DND-41 (cell line): ENCODE measurements at regions not wholly inside any gene's neighbourhood (a gene's known extent, or its start where the extent isn't known, plus 50 kb on each side); places are given as distances from the start of the nearest gene placed in this dataset.

Experiments
- ATAC-seq: fragments of 200-7000 bp; cut with Tn5 transposase; 3 replicates; pipeline ENCODE4 v1.9.1; 2021; ENCODE audit warnings: low read depth; ENCODE audit not compliant: insufficient read depth
- DNase-seq: peaks from one replicate; pipeline ENCODE4 v3.0.0-alpha.2; 2020
- H2AFZ ChIP-seq: 2 replicates; pipeline ENCODE4 v1.6.0; 2012; ENCODE audit warnings: low read depth, low read length
- H3K27ac ChIP-seq: 2 replicates; pipeline ENCODE4 v1.5.1; 2012; ENCODE audit warnings: low read length, inconsistent platforms
- H3K27me3 ChIP-seq: fragments of 200-600 bp; sonication (generic); 2 replicates; pipeline ENCODE4 v1.6.0; 2012; ENCODE audit warnings: low read length, mild to moderate bottlenecking, inconsistent platforms; ENCODE audit not compliant: insufficient read depth, poor library complexity
- H3K36me3 ChIP-seq: 2 replicates; pipeline ENCODE4 v1.5.1; 2012; ENCODE audit warnings: low read length, inconsistent platforms; ENCODE audit not compliant: insufficient read depth
- H3K4me1 ChIP-seq: 2 replicates; pipeline ENCODE4 v1.5.1; 2012; ENCODE audit warnings: mild to moderate bottlenecking, low read length; ENCODE audit not compliant: insufficient read depth
- H3K4me2 ChIP-seq: 2 replicates; pipeline ENCODE4 v1.6.0; 2012; ENCODE audit warnings: mild to moderate bottlenecking, moderate library complexity, low read length, inconsistent platforms; ENCODE audit not compliant: insufficient read depth
- H3K4me3 ChIP-seq, 2 experiments: fragments of 200-600 bp in 1 of 2; shearing (Covaris generic) in 1 of 2; 2 replicates each; pipeline ENCODE4 v1.5.1; 2012 to 2016; ENCODE audit warnings: inconsistent platforms in 2 of 2, low read length in 2 of 2, mild to moderate bottlenecking in 2 of 2, low read depth in 1 of 2, moderate library complexity in 1 of 2
- H3K79me2 ChIP-seq: 2 replicates; pipeline ENCODE4 v1.6.0; 2012; ENCODE audit warnings: low read length, inconsistent platforms; ENCODE audit not compliant: insufficient read depth
- H3K9ac ChIP-seq: 2 replicates; pipeline ENCODE4 v1.6.0; 2012; ENCODE audit warnings: low read depth, mild to moderate bottlenecking, inconsistent platforms, low read length, moderate library complexity
- H3K9me3 ChIP-seq: 2 replicates; pipeline ENCODE4 v1.5.1; 2012; ENCODE audit warnings: low read length, moderate library complexity, mild to moderate bottlenecking, inconsistent platforms; ENCODE audit not compliant: insufficient read depth, severe bottlenecking
- H4K20me1 ChIP-seq: 2 replicates; pipeline ENCODE4 v1.6.0; 2012; ENCODE audit warnings: low read length; ENCODE audit not compliant: insufficient read depth
- CTCF ChIP-seq: IDR thresholded peaks from 2 replicates; pipeline ENCODE4 v1.5.1; 2012; ENCODE audit warnings: borderline replicate concordance, low read length, moderate library complexity, mild to moderate bottlenecking; ENCODE audit not compliant: poor library complexity, severe bottlenecking; ENCODE audit errors: extremely low read depth
- EZH2 ChIP-seq: IDR thresholded peaks from 3 replicates; pipeline ENCODE4 v1.6.1; 2012; ENCODE audit warnings: borderline replicate concordance, low read depth, mild to moderate bottlenecking, moderate library complexity, low read length, inconsistent platforms; ENCODE audit not compliant: severe bottlenecking

- Histone ChIP-seq H4K20me1 (no peaks in the 10 kb centered on the region; the same call in 1 of the 2 replicates), H3K9me3 (peaks cover 1% of the 10 kb centered on the region), H2AFZ (no peak overlapping the region), H3K9ac (no peak overlapping the region), H3K79me2 (no peaks in the 10 kb centered on the region), H3K27ac (no peak overlapping the region), H3K36me3 (no peaks in the 10 kb centered on the region), H3K4me1 (no peaks in the 10 kb centered on the region), H3K4me2 (no peak overlapping the region), H3K4me3 (no peak overlapping the region), H3K27me3 (no peaks in the 10 kb centered on the region)
- DNase-seq (no peak), ATAC-seq (no peak)
- TF ChIP-seq EZH2: no peak
Observed at GRCh38 chr22:48842583-48842945, 985.1 kb downstream of the BRD1 start.

- no peak overlapping the region for H2AFZ ChIP-seq
- peaks cover 6% of the 10 kb centered on the region for H3K9me3 ChIP-seq
- no peaks in the 10 kb centered on the region for H3K36me3 ChIP-seq
- DNase-seq (no peak), ATAC-seq (no peak)
- TF ChIP-seq CTCF (no peak), EZH2 (no peak)
- H3K79me2 ChIP-seq: no peaks in the 10 kb centered on the region
- no peak overlapping the region for H3K9ac ChIP-seq
- H3K4me2 ChIP-seq: no peak overlapping the region
- no peak overlapping the region for H3K27ac ChIP-seq
- H3K27me3 ChIP-seq: no peaks in the 10 kb centered on the region
- H3K4me3 ChIP-seq: no peak overlapping the region
- H4K20me1 ChIP-seq: no peaks in the 10 kb centered on the region; the same call in 1 of the 2 replicates
- H3K4me1 ChIP-seq: no peaks in the 10 kb centered on the region
Observed at GRCh38 chr22:48841881-48842582, 985.6 kb downstream of the BRD1 start.

GRCh38 chr22:48840112-48840949 lies 987.3 kb downstream of the BRD1 start:
- no peak for ATAC-seq
- H3K4me2 ChIP-seq: no peak overlapping the region

More at GRCh38 chr22:48840112-48840949, 987.3 kb downstream of the BRD1 start:
- Histone ChIP-seq H3K27ac (no peak overlapping the region), H3K36me3 (no peaks in the 10 kb centered on the region), H3K9ac (no peak overlapping the region), H4K20me1 (no peaks in the 10 kb centered on the region; the same call in 1 of the 2 replicates), H3K4me3 (no peak overlapping the region), H3K27me3 (no peaks in the 10 kb centered on the region), H3K9me3 (peaks cover 7% of the 10 kb centered on the region), H3K79me2 (no peaks in the 10 kb centered on the region), H2AFZ (no peak overlapping the region), H3K4me1 (no peaks in the 10 kb centered on the region)
- no peak for DNase-seq
- TF ChIP-seq EZH2 (no peak), CTCF (no peak)
